ENCODE measurements at regions not wholly inside any gene's neighbourhood (a gene's known extent, or its start where the extent isn't known, plus 50 kb on each side); places are given as distances from the start of the nearest gene placed in this dataset.
"Not testable (repeated sequence)": the region's sequence is repeated elsewhere in the genome, so short reads cannot be mapped to it uniquely, and the experiment has no call there.

- Histone ChIP-seq H3K27ac (no peak overlapping the region), H3K4me3 (no peak overlapping the region), H3K4me1 (no peaks in the 10 kb centered on the region), H3K36me3 (no peaks in the 10 kb centered on the region), H3K27me3 (no peaks in the 10 kb centered on the region), H3K9me3 (no peaks in the 10 kb centered on the region)
- no peak for DNase-seq (ENCODE audit: extremely low spot score in 2 of 2)
- TF ChIP-seq POLR2A (IDR thresholded peaks at IDR 0.05) (no peak), POLR2AphosphoS5 (IDR thresholded peaks at IDR 0.05; ENCODE audit: insufficient read depth in 1 of 2, low read depth in 1 of 2) (no peak), CTCF (IDR thresholded peaks at IDR 0.05) (no peak)
- intact Hi-C loops (cut with DNase I), result no loop called here
Observed at GRCh38 chr18:53850902-53851301, 373.6 kb downstream of the MBD2 start.

GRCh38 chr18:53843763-53844162 is 380.7 kb downstream of the MBD2 start:
- Histone ChIP-seq H3K27ac (no peak overlapping the region), H3K27me3 (no peaks in the 10 kb centered on the region), H3K4me3 (no peak overlapping the region), H3K4me1 (no peaks in the 10 kb centered on the region), H3K9me3 (no peaks in the 10 kb centered on the region), H3K36me3 (no peaks in the 10 kb centered on the region)
- intact Hi-C loops (cut with DNase I), result no loop called here
- no peak for TF ChIP-seq POLR2AphosphoS5 (IDR thresholded peaks at IDR 0.05; ENCODE audit: insufficient read depth in 1 of 2, low read depth in 1 of 2)
- TF ChIP-seq CTCF (IDR thresholded peaks at IDR 0.05), result no peak
- no peak for TF ChIP-seq POLR2A (IDR thresholded peaks at IDR 0.05)
- no peak for DNase-seq (ENCODE audit: extremely low spot score in 2 of 2)

- TF ChIP-seq CTCF (IDR thresholded peaks at IDR 0.05) (no peak), POLR2A (IDR thresholded peaks at IDR 0.05) (no peak), POLR2AphosphoS5 (IDR thresholded peaks at IDR 0.05; ENCODE audit: insufficient read depth in 1 of 2, low read depth in 1 of 2) (no peak)
- no peak overlapping the region for H3K27ac ChIP-seq
- intact Hi-C loops (cut with DNase I), result no loop called here
- no peaks in the 10 kb centered on the region for H3K27me3 ChIP-seq
- no peaks in the 10 kb centered on the region for H3K9me3 ChIP-seq
- H3K36me3 ChIP-seq, result no peaks in the 10 kb centered on the region
- no peak for DNase-seq (ENCODE audit: extremely low spot score in 2 of 2)
- no peak overlapping the region for H3K4me3 ChIP-seq
- H3K4me1 ChIP-seq, result no peaks in the 10 kb centered on the region
Observed at GRCh38 chr18:53843113-53843760, 381.2 kb downstream of the MBD2 start.

GRCh38 chr18:53838746-53839145 is 385.7 kb downstream of the MBD2 start:
- Histone ChIP-seq H3K27ac (no peak overlapping the region), H3K4me1 (no peaks in the 10 kb centered on the region), H3K9me3 (no peaks in the 10 kb centered on the region), H3K27me3 (no peaks in the 10 kb centered on the region), H3K36me3 (no peaks in the 10 kb centered on the region), H3K4me3 (no peak overlapping the region)
- intact Hi-C loops (cut with DNase I), result no loop called here
- TF ChIP-seq POLR2AphosphoS5 (IDR thresholded peaks at IDR 0.05; ENCODE audit: insufficient read depth in 1 of 2, low read depth in 1 of 2), result no peak
- no peak for TF ChIP-seq CTCF (IDR thresholded peaks at IDR 0.05)
- TF ChIP-seq POLR2A (IDR thresholded peaks at IDR 0.05), result no peak
- DNase-seq (ENCODE audit: extremely low spot score in 2 of 2), result no peak

GRCh38 chr18:53821141-53821540 is 403.3 kb downstream of the MBD2 start:
- intact Hi-C loops (cut with DNase I); H3K4me3 ChIP-seq; H3K27me3 ChIP-seq; H3K9me3 ChIP-seq; H3K36me3 ChIP-seq; H3K27ac ChIP-seq; H3K4me1 ChIP-seq; DNase-seq (ENCODE audit: extremely low spot score in 2 of 2): not testable (repeated sequence)
